ENCODE measurements at regions not wholly inside any gene's neighbourhood (a gene's known extent, or its start where the extent isn't known, plus 50 kb on each side); places are given as distances from the start of the nearest gene placed in this dataset.
A peak's percentile ranks its signal among the peaks of the same experiment; 100 is the strongest.
"Not testable (repeated sequence)": the region's sequence is repeated elsewhere in the genome, so short reads cannot be mapped to it uniquely, and the experiment has no call there.

- DNase-seq, result no peak
These were observed 100.5 kb downstream of the SLC4A3 start for GRCh38 chr2:219727771-219728429.

DNA sequence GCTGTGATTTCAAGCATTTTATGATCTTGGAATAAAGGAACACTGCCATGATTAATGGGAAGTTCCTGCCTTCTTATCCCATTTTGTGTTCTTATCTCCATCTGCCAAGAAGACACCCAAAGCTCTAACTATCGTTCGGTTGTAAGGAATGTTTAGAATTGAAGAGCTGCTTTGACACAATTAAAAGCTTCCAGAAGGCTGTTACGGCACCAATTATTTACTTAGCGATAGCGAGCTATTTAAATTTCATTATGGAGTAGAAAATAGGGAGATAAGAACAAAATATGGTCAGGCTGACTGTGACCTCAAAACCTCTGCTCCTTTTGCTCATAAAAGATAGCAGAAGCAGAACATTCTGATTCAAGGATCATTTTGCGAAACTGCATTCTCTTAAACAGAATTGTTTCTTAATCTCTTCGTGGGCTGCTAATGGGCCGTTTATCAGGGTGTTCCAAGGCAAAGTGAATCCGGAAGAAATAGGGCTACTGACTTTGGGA, 101.6 kb downstream of the SLC4A3 start:
- no peak for DNase-seq

GRCh38 chr2:219731173-219731572, 103.7 kb downstream of the SLC4A3 start:
- no peak for DNase-seq

DNA sequence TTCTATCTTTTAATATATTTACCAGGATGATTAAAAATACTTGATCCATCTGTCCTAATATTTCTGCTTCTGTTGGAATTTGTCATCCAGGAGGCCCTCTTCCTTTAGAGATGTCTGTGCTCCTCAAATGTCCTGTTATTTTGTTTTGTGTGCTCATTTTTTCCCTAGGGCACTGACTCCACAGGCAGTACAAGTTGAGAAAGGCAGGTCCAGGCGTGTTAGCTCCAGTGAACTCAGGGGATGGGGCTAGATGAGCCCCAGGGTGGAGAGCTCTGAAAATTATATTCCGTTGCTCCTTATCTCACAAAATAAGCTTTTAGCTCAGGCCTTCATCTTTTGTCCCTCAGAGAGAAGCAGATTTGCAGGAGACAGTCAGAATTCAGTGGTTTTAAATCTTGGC, 105.7 kb downstream of the SLC4A3 start:
- DNase-seq, result no peak

GRCh38 chr2:219733746-219734145, 106.3 kb downstream of the SLC4A3 start:
- DNase-seq, result no peak

DNA sequence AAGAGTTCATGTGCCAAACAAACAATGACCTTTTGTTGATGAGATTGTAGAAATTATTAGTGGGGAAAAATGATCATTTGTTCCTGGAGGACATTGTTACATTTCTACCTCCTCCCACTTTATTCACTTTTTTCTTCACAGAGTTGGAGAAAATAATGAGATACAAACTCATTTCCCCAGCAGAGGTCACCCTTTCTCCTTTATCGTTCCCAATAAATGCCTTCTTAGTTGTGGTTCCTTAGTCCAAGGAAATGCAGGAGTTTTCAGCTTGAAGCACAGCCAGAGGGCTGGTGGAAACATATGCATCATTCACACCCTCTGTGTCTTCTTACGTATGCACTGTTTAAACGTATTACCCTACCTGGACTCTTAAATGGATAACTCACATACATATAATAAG, 108.8 kb downstream of the SLC4A3 start:
- DNase-seq, result peak in 1 of 2 donors; percentile 64

- DNase-seq, result no peak
These were observed 109.9 kb downstream of the SLC4A3 start for GRCh38 chr2:219737270-219737691.

DNA sequence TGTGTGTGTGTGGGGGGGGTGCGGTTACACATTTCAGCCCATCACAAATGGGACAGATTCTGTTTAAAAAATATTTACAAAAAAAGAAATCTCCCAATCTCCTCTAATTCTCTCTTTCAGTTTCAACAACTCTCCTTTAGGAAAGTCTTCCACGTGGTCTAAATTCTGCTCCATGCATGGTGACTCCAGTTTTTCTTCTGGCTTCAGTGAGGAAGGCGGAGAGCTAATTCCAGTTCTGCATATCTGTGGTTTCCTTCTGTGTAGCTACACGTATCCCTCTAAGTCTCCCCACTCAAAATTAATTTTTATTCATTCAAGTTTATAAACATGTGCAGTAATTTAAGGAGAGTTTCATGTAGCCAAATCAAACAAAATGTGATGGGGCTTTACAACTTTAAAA, 111.6 kb downstream of the SLC4A3 start:
- no peak for DNase-seq

GRCh38 chr2:219739866-219740440, 112.5 kb downstream of the SLC4A3 start:
- DNase-seq, result no peak

DNA sequence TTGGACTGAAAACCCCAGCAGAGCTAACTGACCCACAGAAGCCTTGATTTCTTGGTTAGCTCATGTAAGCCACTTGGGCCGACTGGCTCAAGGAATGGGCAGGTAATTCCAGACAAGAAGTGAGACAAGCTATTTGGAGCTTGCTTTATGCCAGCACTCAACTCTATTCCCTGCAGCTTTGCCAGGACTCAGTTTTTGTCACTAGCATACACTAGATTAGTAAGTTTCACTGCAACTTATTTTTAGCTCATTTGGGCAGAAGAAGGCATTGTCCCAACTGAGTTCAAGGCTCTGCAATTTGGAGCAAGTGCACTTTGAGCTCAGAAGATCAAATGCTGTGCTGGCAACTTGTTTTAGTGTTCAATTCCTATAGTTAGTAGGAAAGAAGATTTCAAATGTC, 116.1 kb downstream of the SLC4A3 start:
- no peak for DNase-seq

- DNase-seq, result peak in 1 of 2 donors; percentile 9
These were observed 116.6 kb downstream of the SLC4A3 start for GRCh38 chr2:219744066-219744465.

GRCh38 chr2:219744600-219744999, 117.2 kb downstream of the SLC4A3 start:
- no peak for DNase-seq

DNA sequence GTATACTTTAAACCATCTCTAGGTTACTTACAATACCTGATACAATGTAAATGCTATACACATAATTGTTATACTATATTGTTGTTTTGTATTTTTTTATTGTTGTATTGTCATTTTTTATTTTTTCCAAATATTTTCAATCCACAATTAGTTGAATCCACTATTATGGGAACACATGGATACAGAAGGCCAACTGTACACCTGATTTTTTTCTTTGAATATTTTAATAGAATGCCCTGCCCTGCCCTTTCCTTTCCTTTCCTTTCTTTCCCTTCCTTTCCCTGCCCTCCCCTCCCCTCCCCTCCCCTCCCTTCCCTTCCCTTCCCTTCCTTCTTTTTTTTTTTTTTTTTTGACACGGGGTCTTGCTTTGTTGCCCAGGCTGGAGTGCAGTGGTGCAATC, 120.2 kb downstream of the SLC4A3 start:
- DNase-seq, result no peak

- DNase-seq, result no peak
These were observed 121.5 kb downstream of the SLC4A3 start for GRCh38 chr2:219748671-219749570.

- not testable (repeated sequence) for DNase-seq
These were observed 123.7 kb downstream of the SLC4A3 start for GRCh38 chr2:219751121-219751520.

DNA sequence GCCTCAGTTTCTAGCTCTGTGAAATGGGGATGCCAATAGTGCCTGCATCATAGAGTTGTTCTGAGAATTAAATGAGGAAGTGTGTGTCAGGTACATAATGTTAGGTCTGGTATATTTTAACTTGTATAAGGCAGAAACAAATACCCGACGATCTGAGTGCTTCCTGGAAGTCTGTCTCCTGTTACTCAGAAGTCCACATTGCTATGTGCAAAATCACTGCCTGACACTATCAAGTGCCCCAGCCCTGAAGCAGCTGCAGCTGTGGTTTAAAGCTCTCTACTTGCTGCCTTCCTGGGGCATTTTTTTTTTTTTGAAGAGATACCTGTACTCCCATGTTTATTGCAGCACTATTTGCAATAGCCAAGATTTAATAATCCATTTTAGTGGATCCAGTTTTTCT, 125.3 kb downstream of the SLC4A3 start:
- DNase-seq, result no peak

- DNase-seq, result no peak
These were observed 131.7 kb downstream of the SLC4A3 start for GRCh38 chr2:219758907-219759680.

DNA sequence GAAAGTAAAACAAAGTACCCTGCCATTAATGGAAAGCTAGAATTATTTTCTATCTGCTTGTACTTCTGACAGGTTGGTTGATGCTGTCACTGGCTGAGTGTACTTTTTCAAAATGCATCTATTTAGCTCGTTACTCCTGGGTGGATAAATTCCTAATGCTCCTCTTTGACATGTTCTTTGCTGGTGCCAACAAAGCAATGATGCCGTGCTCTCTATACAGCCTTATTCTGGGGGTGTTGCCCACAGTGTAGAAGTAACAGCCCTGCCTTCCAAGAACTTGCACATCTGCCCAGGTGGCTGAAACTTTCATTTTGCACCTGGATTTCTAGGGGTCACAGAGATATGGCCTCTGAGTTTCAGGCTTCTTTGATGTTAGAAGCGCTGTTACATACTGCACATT, 132.4 kb downstream of the SLC4A3 start:
- DNase-seq, result no peak

DNA sequence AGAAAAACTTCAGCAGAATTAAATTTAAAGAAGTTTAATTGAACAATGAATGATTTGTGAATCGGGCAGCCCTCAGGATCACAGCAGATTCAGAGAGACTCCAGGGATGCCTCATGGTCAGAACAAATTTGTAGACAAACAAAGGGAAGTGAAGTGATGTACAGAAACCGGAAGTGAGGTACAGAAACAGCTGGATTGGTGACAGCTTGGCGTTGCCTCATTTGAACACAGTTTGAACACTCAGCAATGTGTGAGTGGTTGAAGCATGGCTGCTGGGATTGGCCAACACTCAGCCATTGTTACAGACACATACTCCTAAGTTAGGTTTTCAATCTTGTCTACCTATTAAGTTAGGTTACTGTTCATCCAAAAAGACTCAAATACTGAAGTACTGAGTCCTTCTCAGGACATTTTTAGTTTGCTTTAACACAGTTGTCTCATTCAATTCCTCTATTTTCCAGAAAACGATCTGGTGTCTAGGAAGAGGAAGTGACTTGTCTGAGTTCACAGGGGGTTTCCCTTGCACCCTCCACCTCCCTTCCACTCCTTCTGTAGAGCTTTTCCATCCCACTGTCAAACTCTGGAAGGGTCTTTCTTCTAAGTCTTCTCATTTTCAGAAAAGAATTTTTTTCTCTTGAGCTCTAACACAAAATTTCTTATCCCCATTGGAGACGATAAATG, 137.9 kb downstream of the SLC4A3 start:
- no peak for DNase-seq

DNA sequence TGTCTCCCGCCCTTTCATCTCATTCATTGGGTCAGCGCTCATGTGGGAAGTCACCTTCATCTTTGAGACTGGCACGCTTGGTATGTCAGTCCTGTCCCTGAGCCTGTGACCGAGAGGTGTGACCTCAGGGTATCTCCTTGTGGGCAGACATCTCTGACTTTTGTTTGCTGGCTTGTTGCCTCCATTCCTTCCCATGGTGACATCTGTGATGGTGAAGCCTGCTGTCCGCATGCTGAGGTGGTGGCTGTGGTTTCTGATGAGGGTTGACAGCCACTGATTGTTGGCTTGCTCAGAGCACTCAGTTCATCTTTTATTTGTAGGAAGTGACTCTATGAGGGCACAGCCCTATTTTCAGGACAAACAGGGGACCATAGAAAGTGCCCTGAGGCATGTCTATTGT, 139.2 kb downstream of the SLC4A3 start:
- DNase-seq, result no peak

GRCh38 chr2:219769090-219769910, 141.9 kb downstream of the SLC4A3 start:
- no peak for DNase-seq

Data from hippocampal formation (tissue), 2 donors.